Keratinocyte (primary cell): ENCODE measurements at regions not wholly inside any gene's neighbourhood (a gene's known extent, or its start where the extent isn't known, plus 50 kb on each side); places are given as distances from the start of the nearest gene placed in this dataset.

Source experiments
- EZH2 ChIP-seq: IDR thresholded peaks from one replicate; pipeline ENCODE4 v1.6.1; 2012; ENCODE audit warnings: inconsistent platforms, mild to moderate bottlenecking, low read length, moderate library complexity
- TF ChIP-seq, protein P1 (sequence below), 3 experiments: IDR thresholded peaks in 1 of 3; conservative IDR thresholded peaks in 1 of 3; optimal IDR thresholded peaks in 1 of 3; 2 replicates in 2 of 3; 3 replicates in 1 of 3; pipeline versions ENCODE3 to v1.5.1; 2011; ENCODE audit warnings: low read length in 3 of 3, mild to moderate bottlenecking in 3 of 3, moderate library complexity in 2 of 3, control low read depth in 1 of 3, inconsistent platforms in 1 of 3; ENCODE audit not compliant: insufficient read depth in 2 of 3; ENCODE audit errors: extremely low read depth in 1 of 3

DNA sequence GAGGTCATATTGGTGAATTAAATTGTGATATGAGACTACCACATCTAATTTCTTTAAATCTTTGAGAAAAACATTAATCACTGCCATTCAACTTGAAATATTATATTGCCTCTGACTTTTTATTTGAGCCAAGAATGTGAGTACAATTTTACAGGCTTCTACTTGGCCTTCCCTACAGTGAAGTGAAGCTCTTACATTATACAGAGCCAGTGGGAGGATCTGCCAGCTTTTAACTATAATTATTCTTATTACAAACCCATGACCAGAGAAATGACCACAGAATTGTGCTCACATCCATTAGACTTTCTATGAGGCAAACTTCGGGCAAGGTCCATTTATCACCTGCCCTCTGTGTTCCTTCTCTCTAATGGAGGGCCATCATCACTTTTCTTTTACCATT is 114.2 kb downstream of the RERGL start:
- no peak for TF ChIP-seq EZH2
- TF ChIP-seq, protein P1, sequence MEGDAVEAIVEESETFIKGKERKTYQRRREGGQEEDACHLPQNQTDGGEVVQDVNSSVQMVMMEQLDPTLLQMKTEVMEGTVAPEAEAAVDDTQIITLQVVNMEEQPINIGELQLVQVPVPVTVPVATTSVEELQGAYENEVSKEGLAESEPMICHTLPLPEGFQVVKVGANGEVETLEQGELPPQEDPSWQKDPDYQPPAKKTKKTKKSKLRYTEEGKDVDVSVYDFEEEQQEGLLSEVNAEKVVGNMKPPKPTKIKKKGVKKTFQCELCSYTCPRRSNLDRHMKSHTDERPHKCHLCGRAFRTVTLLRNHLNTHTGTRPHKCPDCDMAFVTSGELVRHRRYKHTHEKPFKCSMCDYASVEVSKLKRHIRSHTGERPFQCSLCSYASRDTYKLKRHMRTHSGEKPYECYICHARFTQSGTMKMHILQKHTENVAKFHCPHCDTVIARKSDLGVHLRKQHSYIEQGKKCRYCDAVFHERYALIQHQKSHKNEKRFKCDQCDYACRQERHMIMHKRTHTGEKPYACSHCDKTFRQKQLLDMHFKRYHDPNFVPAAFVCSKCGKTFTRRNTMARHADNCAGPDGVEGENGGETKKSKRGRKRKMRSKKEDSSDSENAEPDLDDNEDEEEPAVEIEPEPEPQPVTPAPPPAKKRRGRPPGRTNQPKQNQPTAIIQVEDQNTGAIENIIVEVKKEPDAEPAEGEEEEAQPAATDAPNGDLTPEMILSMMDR (optimal IDR thresholded peaks at IDR 0.05 in 1 of 3, IDR thresholded peaks at IDR 0.05 in 1 of 3, conservative IDR thresholded peaks at IDR 0.05 in 1 of 3; ENCODE audit: extremely low read depth in 1 of 3, insufficient read depth in 2 of 3, low read length in 3 of 3): no peak
